22Rv1 (cell line): ENCODE measurements at regions not wholly inside any gene's neighbourhood (a gene's known extent, or its start where the extent isn't known, plus 50 kb on each side); places are given as distances from the start of the nearest gene placed in this dataset.

Experiments
- CTCF ChIP-seq: fragments of 450-650 bp; IDR thresholded peaks from 2 replicates; pipeline ENCODE4 v1.5.1; 2017; ENCODE audit warnings: mild to moderate bottlenecking
- ZFX ChIP-seq: fragments of 450-650 bp; IDR thresholded peaks from 2 replicates; pipeline ENCODE4 v1.6.1; 2017; ENCODE audit warnings: antibody characterized with exemption, borderline replicate concordance

- TF ChIP-seq CTCF (no peak), ZFX (no peak)
These were observed 383.6 kb upstream of the SMIM21 start for GRCh38 chr18:75810961-75811551.
